D721Med (cell line): ENCODE measurements at regions not wholly inside any gene's neighbourhood (a gene's known extent, or its start where the extent isn't known, plus 50 kb on each side); places are given as distances from the start of the nearest gene placed in this dataset.
"Not testable (repeated sequence)": the region's sequence is repeated elsewhere in the genome, so short reads cannot be mapped to it uniquely, and the experiment has no call there.

ENCODE experiments used
- DNase-seq: peaks from one replicate; pipeline ENCODE4 v3.0.0; 2011; ENCODE audit warnings: low spot score; ENCODE audit not compliant: insufficient read length
- FAIRE-seq: peaks from 2 replicates; lab custom pipeline; 2011; peaks lifted over from hg19 to GRCh38; lab: Jason Lieb, UNC
- TF ChIP-seq, protein P1 (sequence below): IDR thresholded peaks from 2 replicates; pipeline ENCODE4 v1.5.1; 2012; ENCODE audit warnings: mild to moderate bottlenecking, control low read depth; ENCODE audit not compliant: insufficient read depth; ENCODE audit errors: missing control alignments

- TF ChIP-seq, protein P1, sequence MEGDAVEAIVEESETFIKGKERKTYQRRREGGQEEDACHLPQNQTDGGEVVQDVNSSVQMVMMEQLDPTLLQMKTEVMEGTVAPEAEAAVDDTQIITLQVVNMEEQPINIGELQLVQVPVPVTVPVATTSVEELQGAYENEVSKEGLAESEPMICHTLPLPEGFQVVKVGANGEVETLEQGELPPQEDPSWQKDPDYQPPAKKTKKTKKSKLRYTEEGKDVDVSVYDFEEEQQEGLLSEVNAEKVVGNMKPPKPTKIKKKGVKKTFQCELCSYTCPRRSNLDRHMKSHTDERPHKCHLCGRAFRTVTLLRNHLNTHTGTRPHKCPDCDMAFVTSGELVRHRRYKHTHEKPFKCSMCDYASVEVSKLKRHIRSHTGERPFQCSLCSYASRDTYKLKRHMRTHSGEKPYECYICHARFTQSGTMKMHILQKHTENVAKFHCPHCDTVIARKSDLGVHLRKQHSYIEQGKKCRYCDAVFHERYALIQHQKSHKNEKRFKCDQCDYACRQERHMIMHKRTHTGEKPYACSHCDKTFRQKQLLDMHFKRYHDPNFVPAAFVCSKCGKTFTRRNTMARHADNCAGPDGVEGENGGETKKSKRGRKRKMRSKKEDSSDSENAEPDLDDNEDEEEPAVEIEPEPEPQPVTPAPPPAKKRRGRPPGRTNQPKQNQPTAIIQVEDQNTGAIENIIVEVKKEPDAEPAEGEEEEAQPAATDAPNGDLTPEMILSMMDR = no peak
- DNase-seq (no peak), FAIRE-seq (no peak)
Observed at GRCh38 chr4:150006197-150006596, 72.0 kb upstream of the DCLK2 start.

DNA sequence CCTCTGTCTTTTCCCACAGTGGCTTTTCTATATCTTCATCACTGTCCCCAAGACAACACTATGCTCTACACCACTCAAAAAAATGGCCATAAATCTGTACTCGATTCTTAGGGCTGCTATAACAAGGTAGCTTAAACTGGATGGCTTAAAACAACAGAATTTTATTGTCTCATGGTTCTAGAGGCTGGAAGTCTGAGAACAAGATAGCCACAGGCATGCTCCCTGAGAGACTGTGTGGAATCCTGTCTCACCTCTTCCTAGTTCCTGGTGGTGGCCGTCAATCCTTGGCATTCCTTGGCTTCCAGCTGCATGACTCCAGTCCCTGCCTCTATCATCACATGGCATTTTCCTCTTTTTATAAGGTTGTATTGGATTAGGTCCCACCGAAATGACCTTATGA lies 70.7 kb upstream of the DCLK2 start:
- FAIRE-seq (no peak), DNase-seq (no peak)
- TF ChIP-seq, protein P1 = no peak

- TF ChIP-seq, protein P1 = no peak
- FAIRE-seq = no peak
- no peak for DNase-seq
Observed at GRCh38 chr4:150008546-150008945, 69.7 kb upstream of the DCLK2 start.

DNA sequence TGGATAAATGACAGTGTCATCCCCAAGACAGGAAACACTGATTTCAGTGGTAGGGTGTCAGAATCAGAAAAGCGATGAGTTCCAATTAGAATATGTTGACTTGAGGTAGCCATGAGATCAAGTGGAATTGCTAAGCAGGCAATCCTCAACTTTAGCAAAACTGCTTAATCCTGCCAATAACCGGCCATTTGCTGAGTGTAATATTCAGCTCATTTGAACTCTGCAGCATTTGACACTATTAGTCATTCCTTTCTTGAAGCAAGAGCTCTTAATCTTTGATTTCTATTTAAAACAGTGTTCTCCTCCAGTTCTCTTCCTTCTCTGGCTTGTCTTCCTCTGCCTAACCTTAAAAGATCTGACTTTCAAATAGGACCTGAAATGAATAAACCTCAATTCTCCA lies 68.7 kb upstream of the DCLK2 start:
- DNase-seq (no peak), FAIRE-seq (no peak)
- TF ChIP-seq, protein P1 = no peak

- TF ChIP-seq, protein P1 = peak; percentile 62
- FAIRE-seq = peak; percentile 69
- no peak for DNase-seq
Observed at GRCh38 chr4:150010525-150011126, 67.6 kb upstream of the DCLK2 start.

DNA sequence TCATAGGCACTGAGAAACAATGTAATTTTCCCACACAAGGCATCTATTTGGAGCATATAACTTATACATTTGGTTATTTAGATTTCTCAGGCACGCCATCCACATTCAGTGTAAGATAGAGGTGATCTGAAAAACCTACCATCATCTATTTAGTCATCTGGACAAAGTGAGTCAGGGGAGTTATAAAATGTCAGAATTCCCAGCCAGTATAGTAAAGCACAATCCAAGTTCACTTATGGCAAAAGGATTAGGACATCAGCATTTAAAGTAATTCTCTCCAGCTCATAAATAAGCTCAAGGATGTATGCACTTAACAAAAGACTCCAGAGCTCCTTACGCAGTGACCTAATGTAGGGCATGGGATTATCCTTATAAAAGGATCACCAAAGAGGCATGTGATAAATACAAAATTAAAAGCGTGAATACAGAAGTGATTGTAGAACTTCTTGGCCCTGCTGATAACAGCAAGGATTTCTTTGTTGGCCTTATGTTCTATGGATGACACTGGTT lies 65.3 kb upstream of the DCLK2 start:
- TF ChIP-seq, protein P1 = no peak
- FAIRE-seq (no peak), DNase-seq (no peak)

DNA sequence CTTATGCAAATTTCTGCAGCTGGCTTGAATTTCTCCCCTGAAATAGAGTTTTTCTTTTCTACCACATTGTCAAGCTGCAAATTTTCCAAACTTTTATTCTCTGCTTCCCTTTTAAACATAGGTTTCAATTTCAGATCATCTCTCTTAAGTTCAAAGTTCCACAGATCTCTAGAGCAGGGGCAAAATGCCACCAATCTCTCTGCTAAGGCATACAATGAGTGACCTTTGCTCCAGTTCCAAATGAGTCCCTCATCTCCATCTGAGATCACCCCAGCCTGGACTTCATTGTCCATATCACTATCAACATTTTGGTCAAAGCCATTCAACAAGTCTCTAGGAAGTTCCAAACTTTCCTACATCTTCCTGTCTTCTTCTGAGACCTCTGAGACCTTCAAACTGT lies 62.3 kb upstream of the DCLK2 start:
- not testable (repeated sequence) for FAIRE-seq, DNase-seq

DNA sequence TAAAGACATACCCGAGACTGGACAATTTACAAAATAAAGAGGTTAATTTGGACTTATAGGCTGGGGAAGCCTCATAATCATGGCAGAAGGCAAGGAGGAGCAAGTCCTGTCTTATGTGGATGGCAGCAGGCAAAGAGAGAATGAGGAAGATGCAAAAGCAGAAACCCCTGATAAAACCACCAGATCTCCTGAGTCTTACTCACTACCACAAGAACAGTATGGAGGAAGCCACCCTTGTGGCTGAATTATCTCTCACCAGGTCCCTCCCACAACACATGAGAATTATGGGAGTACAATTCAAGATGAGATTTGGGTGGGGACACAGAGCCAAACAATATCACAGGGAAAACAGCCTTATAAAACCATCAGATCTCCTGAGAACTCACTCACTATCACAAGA lies 61.6 kb upstream of the DCLK2 start:
- not testable (repeated sequence) for FAIRE-seq, DNase-seq
